Stimulated activated naive CD8-positive, alpha-beta T cell treated with anti-CD3 and anti-CD28 coated beads, Interleukin-15, Interleukin-2, amounts not matched to agents 100 ng/mL and 50 ng/mL, for 24 hours (primary cell): ENCODE measurements at regions not wholly inside any gene's neighbourhood (a gene's known extent, or its start where the extent isn't known, plus 50 kb on each side); places are given as distances from the start of the nearest gene placed in this dataset.

Experiments
- H3K27ac Mint-ChIP-seq: one replicate; pipeline ENCODE4 v1.8.0; 2021; ENCODE audit warnings: mild to moderate bottlenecking, mixed read lengths
- H3K27me3 Mint-ChIP-seq: one replicate; pipeline ENCODE4 v1.8.0; 2021; ENCODE audit warnings: mixed read lengths
- H3K36me3 Mint-ChIP-seq: one replicate; pipeline ENCODE4 v1.8.0; 2021; ENCODE audit warnings: low read depth, mixed read lengths
- H3K4me1 Mint-ChIP-seq: one replicate; pipeline ENCODE4 v1.8.0; 2021; ENCODE audit warnings: low read depth, mixed read lengths
- H3K4me3 Mint-ChIP-seq: one replicate; pipeline ENCODE4 v1.8.0; 2021; ENCODE audit warnings: mild to moderate bottlenecking, mixed read lengths
- H3K9me3 Mint-ChIP-seq: one replicate; pipeline ENCODE4 v1.8.0; 2021; ENCODE audit warnings: mixed read lengths

- Mint-ChIP-seq H3K36me3 (no peaks in the 10 kb centered on the region), H3K9me3 (no peaks in the 10 kb centered on the region), H3K4me1 (peaks cover 19% of the 10 kb centered on the region), H3K27ac (no peak overlapping the region), H3K27me3 (peaks cover 4% of the 10 kb centered on the region), H3K4me3 (no peak overlapping the region)
These were observed 114.6 kb downstream of the C5orf15 start for GRCh38 chr5:133853646-133854365.

- Mint-ChIP-seq H3K36me3 (no peaks in the 10 kb centered on the region), H3K27ac (no peak overlapping the region), H3K4me3 (no peak overlapping the region), H3K27me3 (peaks cover 4% of the 10 kb centered on the region), H3K9me3 (no peaks in the 10 kb centered on the region), H3K4me1 (peaks cover 37% of the 10 kb centered on the region)
These were observed 116.9 kb downstream of the C5orf15 start for GRCh38 chr5:133851521-133851920.

DNA sequence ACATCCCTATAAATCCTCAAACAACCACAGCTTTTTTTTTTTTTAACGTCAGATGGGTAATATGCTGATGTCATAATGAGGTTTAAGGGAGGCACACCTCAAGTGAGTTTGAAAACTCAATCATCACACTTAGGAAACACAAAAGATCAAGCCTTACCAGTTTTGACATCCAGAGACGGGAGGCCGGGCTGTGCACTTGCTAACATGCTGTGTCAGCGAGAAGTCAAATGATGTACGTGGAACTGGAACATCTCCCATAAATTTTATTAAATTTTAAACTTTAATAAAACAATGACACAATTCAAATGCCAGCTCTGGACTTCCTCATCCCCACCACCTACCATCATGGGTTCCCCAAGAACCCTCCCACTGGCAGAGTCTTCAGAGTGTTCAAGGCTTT lies 117.6 kb downstream of the C5orf15 start:
- Mint-ChIP-seq H3K27ac (no peak overlapping the region), H3K27me3 (peaks cover 4% of the 10 kb centered on the region), H3K9me3 (no peaks in the 10 kb centered on the region), H3K4me3 (no peak overlapping the region), H3K4me1 (peaks cover 37% of the 10 kb centered on the region), H3K36me3 (no peaks in the 10 kb centered on the region)

GRCh38 chr5:133849116-133849515 lies 119.3 kb downstream of the C5orf15 start:
- H3K4me1 Mint-ChIP-seq, result peaks cover 37% of the 10 kb centered on the region
- no peak overlapping the region for H3K27ac Mint-ChIP-seq
- H3K36me3 Mint-ChIP-seq, result no peaks in the 10 kb centered on the region

DNA sequence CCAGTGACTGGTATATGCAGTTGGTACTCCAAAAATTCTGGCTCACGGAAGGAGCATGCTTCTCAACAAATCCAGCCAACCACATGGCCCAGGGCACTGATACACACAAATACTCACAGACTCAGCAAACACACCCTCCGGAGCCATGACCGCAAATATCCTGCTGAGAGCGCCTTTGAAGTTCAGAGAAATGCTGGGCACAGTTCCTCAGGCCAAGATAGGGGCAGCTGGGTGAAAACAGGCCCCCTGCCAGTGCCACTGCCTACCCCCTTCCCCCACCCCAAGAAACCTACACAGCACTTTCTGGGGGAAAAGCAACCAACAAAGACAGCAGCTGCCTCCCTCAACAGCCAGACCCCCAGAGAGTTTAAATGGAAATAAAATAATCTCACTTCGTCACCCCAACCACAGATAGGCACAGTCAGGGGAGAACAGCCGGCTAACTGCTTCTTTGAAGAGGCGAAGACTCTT lies 120.0 kb downstream of the C5orf15 start:
- Mint-ChIP-seq H3K27me3 (peaks cover 4% of the 10 kb centered on the region), H3K4me1 (peaks cover 37% of the 10 kb centered on the region), H3K9me3 (no peaks in the 10 kb centered on the region), H3K36me3 (no peaks in the 10 kb centered on the region), H3K27ac (peak overlapping the region; percentile 26), H3K4me3 (no peak overlapping the region)

More at GRCh38 chr5:133849116-133849515, 119.3 kb downstream of the C5orf15 start:
- H3K4me3 Mint-ChIP-seq, result no peak overlapping the region
- H3K27me3 Mint-ChIP-seq, result peaks cover 4% of the 10 kb centered on the region
- H3K9me3 Mint-ChIP-seq, result no peaks in the 10 kb centered on the region

DNA sequence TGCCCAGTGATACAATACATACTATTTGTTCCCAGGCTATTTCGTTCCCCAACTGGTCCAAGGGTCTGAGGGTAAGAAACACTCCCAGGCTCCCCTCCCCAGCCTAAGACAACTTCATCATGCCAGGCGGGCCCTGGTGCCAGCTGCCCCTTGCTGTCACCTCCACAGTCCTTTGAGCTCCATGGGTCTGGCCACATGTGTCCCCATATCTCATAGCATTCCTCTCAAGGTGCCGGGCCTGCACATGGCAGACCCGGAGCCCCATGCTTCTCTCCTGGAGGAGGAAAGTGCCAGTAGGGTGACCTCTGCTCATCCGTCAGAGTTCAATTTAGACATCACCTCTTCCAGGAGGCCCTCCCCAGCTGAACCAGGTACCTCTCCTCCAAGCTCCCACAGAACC lies 120.5 kb downstream of the C5orf15 start:
- no peak overlapping the region for H3K4me3 Mint-ChIP-seq
- H3K27ac Mint-ChIP-seq, result peak overlapping the region; percentile 26
- H3K9me3 Mint-ChIP-seq, result no peaks in the 10 kb centered on the region
- H3K36me3 Mint-ChIP-seq, result no peaks in the 10 kb centered on the region
- H3K4me1 Mint-ChIP-seq, result peaks cover 37% of the 10 kb centered on the region
- H3K27me3 Mint-ChIP-seq, result peaks cover 4% of the 10 kb centered on the region

DNA sequence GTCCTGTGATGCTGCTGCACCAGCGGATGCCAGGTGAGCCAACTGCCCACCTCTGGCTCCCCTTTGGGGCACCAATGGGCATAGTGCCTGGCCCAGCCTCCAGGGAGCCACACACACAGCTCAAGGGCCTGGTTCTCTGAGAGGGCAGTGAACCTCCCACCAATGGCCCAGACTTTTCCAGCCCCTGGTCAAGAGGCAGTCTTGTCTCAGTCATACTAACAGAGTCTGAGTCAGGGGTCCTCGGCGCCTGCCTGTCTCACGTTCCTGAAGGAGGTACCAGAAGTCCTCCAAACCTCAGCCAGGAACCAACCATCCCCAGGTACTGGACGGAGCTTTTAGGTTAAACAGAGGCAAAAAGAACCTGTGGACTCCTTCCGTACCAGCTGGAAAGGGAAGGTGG lies 121.1 kb downstream of the C5orf15 start:
- H3K27me3 Mint-ChIP-seq, result peaks cover under 1% of the 10 kb centered on the region
- no peak overlapping the region for H3K4me3 Mint-ChIP-seq
- H3K27ac Mint-ChIP-seq, result no peak overlapping the region
- no peaks in the 10 kb centered on the region for H3K36me3 Mint-ChIP-seq
- H3K4me1 Mint-ChIP-seq, result peaks cover 32% of the 10 kb centered on the region
- no peaks in the 10 kb centered on the region for H3K9me3 Mint-ChIP-seq

GRCh38 chr5:133846478-133847226 lies 121.8 kb downstream of the C5orf15 start:
- Mint-ChIP-seq H3K27ac (peak overlapping the region; percentile 9), H3K4me1 (peaks cover 30% of the 10 kb centered on the region), H3K36me3 (no peaks in the 10 kb centered on the region), H3K9me3 (no peaks in the 10 kb centered on the region), H3K27me3 (no peaks in the 10 kb centered on the region), H3K4me3 (no peak overlapping the region)

DNA sequence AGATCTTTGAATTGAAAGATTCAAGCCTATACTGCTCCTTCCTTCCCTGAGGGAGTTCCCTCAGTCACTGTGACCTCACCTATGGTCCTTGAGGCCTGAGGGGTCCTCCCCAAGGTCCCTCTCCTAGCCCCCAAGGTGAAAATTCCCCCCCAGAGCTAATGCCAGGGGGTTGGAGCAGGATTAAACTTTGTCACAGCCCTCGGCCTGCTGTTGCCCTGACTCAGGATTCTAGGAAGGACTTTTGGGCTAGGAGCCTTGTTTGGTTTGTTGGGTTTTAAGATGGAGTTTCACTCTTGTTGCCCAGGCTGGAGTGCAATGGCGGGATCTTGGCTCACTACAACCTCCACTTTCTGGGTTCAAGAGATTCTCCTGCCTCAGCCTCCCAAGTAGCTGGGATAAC lies 123.2 kb downstream of the C5orf15 start:
- Mint-ChIP-seq H3K4me1 (peaks cover 30% of the 10 kb centered on the region), H3K27ac (no peak overlapping the region), H3K36me3 (no peaks in the 10 kb centered on the region), H3K4me3 (no peak overlapping the region), H3K27me3 (no peaks in the 10 kb centered on the region), H3K9me3 (no peaks in the 10 kb centered on the region)

- no peak overlapping the region for H3K4me3 Mint-ChIP-seq
- no peaks in the 10 kb centered on the region for H3K9me3 Mint-ChIP-seq
- H3K4me1 Mint-ChIP-seq, result peaks cover 27% of the 10 kb centered on the region
- H3K27me3 Mint-ChIP-seq, result no peaks in the 10 kb centered on the region
- no peaks in the 10 kb centered on the region for H3K36me3 Mint-ChIP-seq
- H3K27ac Mint-ChIP-seq, result no peak overlapping the region
These were observed 123.6 kb downstream of the C5orf15 start for GRCh38 chr5:133844836-133845235.

DNA sequence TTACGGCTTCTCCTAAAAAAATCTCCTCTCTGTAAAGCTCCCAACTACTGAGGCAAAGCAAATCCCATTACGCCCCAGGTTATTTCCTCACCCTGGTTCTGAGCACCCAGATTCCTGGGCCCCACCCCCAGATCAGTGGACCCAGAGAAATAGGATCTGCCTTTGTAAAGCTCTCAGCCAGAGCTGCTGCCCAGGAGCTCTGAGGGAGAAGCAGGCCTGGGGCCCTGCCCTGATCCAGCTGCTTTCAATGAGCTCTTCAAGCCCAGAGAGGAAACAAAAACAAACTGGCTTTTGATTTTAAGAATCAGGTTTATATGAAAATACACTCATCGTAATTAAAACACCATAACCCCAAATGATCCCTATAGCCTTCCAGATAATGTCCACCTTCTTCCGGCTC lies 124.5 kb downstream of the C5orf15 start:
- Mint-ChIP-seq H3K4me1 (peaks cover 19% of the 10 kb centered on the region), H3K27me3 (no peaks in the 10 kb centered on the region), H3K36me3 (no peaks in the 10 kb centered on the region), H3K9me3 (no peaks in the 10 kb centered on the region), H3K4me3 (no peak overlapping the region), H3K27ac (no peak overlapping the region)

- H3K4me1 Mint-ChIP-seq, result peaks cover 10% of the 10 kb centered on the region
- H3K4me3 Mint-ChIP-seq, result no peak overlapping the region
- H3K27me3 Mint-ChIP-seq, result no peaks in the 10 kb centered on the region
- H3K9me3 Mint-ChIP-seq, result no peaks in the 10 kb centered on the region
- no peak overlapping the region for H3K27ac Mint-ChIP-seq
- no peaks in the 10 kb centered on the region for H3K36me3 Mint-ChIP-seq
These were observed 125.4 kb downstream of the C5orf15 start for GRCh38 chr5:133842846-133843611.

GRCh38 chr5:133841831-133842750 lies 126.3 kb downstream of the C5orf15 start:
- H3K36me3 Mint-ChIP-seq, result no peaks in the 10 kb centered on the region
- peaks cover 6% of the 10 kb centered on the region for H3K4me1 Mint-ChIP-seq
- no peak overlapping the region for H3K4me3 Mint-ChIP-seq
- no peak overlapping the region for H3K27ac Mint-ChIP-seq
- peaks cover 4% of the 10 kb centered on the region for H3K27me3 Mint-ChIP-seq
- H3K9me3 Mint-ChIP-seq, result peaks cover under 1% of the 10 kb centered on the region

DNA sequence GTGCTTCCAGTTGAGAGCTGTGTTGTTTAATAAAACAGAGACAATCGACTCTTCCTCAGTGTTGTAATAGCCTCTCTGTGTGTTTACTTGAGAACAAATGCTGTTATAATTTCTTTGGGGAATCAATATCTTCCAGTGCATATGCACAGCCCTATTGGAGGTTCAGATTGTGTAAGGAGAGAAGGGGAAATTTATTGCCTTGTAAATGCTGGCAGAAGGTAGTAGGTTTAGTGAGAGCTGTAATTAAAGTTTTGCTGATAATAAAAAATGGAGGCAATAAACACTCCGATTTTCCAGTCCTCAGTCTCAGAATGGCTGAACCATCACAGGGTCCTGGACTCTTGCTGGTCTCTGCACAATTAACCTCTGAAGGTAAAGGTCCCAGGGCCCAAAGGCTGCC lies 128.3 kb downstream of the C5orf15 start:
- Mint-ChIP-seq H3K27me3 (peaks cover 8% of the 10 kb centered on the region), H3K27ac (no peak overlapping the region), H3K4me1 (no peaks in the 10 kb centered on the region), H3K4me3 (no peak overlapping the region), H3K36me3 (no peaks in the 10 kb centered on the region), H3K9me3 (peaks cover 14% of the 10 kb centered on the region)
